ENCODE measurements at regions not wholly inside any gene's neighbourhood (a gene's known extent, or its start where the extent isn't known, plus 50 kb on each side); places are given as distances from the start of the nearest gene placed in this dataset.

DNA sequence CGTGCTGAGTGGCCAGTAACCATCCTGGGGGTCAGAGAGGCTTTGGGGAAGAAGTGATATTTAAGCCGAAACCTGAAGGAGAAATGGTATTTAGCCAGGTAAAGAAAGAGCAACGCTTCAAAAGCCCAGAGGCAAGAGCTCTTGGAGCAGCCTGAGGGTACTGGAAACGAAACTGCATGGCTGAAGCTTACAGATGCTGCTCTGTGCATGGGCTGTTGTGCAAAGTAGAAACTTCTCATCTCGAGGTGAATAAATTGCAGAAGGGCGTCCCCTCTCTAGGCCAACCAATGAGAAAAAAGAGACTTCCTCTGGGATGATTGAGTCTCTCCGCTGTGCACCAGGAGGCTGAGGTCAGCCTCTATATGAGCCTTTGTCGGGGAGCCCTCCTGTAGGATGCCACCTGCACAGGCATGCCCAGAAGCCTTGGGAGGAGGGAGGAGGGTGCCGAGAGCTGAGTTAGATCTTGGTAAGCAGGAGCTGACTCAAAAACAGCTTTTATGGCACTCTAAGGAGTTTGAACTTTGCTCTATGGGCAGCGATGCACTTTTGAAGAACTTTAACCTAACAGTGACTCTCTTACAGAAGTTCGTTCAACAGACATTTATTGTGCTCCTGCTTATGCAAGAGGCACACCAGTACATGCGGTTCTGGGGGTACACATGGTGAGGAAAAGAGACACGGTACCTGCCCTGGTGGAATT, 61.6 kb upstream of the EDN1 start:
- TF ChIP-seq, protein P1, sequence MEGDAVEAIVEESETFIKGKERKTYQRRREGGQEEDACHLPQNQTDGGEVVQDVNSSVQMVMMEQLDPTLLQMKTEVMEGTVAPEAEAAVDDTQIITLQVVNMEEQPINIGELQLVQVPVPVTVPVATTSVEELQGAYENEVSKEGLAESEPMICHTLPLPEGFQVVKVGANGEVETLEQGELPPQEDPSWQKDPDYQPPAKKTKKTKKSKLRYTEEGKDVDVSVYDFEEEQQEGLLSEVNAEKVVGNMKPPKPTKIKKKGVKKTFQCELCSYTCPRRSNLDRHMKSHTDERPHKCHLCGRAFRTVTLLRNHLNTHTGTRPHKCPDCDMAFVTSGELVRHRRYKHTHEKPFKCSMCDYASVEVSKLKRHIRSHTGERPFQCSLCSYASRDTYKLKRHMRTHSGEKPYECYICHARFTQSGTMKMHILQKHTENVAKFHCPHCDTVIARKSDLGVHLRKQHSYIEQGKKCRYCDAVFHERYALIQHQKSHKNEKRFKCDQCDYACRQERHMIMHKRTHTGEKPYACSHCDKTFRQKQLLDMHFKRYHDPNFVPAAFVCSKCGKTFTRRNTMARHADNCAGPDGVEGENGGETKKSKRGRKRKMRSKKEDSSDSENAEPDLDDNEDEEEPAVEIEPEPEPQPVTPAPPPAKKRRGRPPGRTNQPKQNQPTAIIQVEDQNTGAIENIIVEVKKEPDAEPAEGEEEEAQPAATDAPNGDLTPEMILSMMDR (conservative IDR thresholded peaks at IDR 0.05 in 1 of 2, IDR thresholded peaks at IDR 0.05 in 1 of 2; ENCODE audit: low read depth in 1 of 2, low read length in 2 of 2) = no peak
- TF ChIP-seq EZH2 (IDR thresholded peaks at IDR 0.05; ENCODE audit: low read length, missing control alignments) = no peak
